ENCODE measurements at regions not wholly inside any gene's neighbourhood (a gene's known extent, or its start where the extent isn't known, plus 50 kb on each side); places are given as distances from the start of the nearest gene placed in this dataset.

DNA sequence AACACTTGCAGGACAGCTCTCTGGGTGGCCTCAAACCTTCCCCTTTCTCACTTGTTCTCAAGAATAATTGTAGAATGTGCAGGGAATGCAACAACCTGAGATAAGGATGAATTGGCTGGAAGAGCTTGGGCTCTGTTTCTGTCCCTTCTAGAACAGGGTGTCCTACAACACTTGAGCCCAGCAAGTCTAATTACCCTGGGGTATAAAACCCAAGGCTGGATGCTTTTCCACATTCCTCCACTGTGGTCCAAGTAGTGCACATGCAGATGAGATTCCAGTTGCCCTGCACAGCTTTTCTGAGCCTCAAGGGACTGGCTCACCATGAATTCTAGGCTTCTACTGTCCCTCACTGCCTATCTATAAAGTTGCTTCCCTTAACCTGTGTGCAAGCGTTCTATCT, 140.8 kb upstream of the SPATS2L start:
- TF ChIP-seq EZH2 (IDR thresholded peaks at IDR 0.05; ENCODE audit: borderline replicate concordance, insufficient read depth, low read depth, low read length, poor library complexity, severe bottlenecking) = no peak
- TF ChIP-seq, protein P1, sequence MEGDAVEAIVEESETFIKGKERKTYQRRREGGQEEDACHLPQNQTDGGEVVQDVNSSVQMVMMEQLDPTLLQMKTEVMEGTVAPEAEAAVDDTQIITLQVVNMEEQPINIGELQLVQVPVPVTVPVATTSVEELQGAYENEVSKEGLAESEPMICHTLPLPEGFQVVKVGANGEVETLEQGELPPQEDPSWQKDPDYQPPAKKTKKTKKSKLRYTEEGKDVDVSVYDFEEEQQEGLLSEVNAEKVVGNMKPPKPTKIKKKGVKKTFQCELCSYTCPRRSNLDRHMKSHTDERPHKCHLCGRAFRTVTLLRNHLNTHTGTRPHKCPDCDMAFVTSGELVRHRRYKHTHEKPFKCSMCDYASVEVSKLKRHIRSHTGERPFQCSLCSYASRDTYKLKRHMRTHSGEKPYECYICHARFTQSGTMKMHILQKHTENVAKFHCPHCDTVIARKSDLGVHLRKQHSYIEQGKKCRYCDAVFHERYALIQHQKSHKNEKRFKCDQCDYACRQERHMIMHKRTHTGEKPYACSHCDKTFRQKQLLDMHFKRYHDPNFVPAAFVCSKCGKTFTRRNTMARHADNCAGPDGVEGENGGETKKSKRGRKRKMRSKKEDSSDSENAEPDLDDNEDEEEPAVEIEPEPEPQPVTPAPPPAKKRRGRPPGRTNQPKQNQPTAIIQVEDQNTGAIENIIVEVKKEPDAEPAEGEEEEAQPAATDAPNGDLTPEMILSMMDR (IDR thresholded peaks at IDR 0.05) = no peak

All from B cell (primary cell).